HG02763 (cell line): ENCODE measurements at regions not wholly inside any gene's neighbourhood (a gene's known extent, or its start where the extent isn't known, plus 50 kb on each side); places are given as distances from the start of the nearest gene placed in this dataset.
A peak's percentile ranks its signal among the peaks of the same experiment; 100 is the strongest.
"Not testable (repeated sequence)": the region's sequence is repeated elsewhere in the genome, so short reads cannot be mapped to it uniquely, and the experiment has no call there.

ENCODE experiments used
- ATAC-seq: cut with Tn5 transposase; IDR thresholded peaks from one replicate; pipeline ENCODE4 v1.9.1; 2021; ENCODE audit warnings: mild to moderate bottlenecking, moderate library complexity; ENCODE audit not compliant: unreplicated experiment

GRCh38 chr2:111439237-111439636 lies 318.5 kb downstream of the BCL2L11 start:
- not testable (repeated sequence) for ATAC-seq

- ATAC-seq, result not testable (repeated sequence)
These were observed 320.9 kb downstream of the BCL2L11 start for GRCh38 chr2:111441614-111442013.

- ATAC-seq, result not testable (repeated sequence)
These were observed 322.2 kb downstream of the BCL2L11 start for GRCh38 chr2:111442767-111443454.

DNA sequence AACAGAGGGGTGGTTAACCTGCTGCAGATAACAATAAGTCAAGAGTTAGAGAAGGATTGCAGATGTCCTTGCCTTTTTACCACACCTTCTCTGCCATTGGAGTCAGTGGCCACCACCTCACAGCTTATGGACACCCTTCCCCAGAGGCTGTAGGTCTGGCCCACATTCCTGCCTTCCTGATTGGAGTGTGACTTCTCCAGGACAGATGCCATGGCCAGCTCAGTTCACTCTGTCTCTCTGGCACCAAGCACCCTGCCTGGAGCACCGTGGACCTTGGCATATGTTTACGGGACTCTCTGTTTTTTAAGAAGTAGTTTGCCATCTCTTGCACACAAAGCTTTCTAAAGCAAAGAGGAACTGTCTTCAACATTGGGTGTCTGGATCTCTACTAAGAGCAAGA lies 323.8 kb downstream of the BCL2L11 start:
- not testable (repeated sequence) for ATAC-seq

DNA sequence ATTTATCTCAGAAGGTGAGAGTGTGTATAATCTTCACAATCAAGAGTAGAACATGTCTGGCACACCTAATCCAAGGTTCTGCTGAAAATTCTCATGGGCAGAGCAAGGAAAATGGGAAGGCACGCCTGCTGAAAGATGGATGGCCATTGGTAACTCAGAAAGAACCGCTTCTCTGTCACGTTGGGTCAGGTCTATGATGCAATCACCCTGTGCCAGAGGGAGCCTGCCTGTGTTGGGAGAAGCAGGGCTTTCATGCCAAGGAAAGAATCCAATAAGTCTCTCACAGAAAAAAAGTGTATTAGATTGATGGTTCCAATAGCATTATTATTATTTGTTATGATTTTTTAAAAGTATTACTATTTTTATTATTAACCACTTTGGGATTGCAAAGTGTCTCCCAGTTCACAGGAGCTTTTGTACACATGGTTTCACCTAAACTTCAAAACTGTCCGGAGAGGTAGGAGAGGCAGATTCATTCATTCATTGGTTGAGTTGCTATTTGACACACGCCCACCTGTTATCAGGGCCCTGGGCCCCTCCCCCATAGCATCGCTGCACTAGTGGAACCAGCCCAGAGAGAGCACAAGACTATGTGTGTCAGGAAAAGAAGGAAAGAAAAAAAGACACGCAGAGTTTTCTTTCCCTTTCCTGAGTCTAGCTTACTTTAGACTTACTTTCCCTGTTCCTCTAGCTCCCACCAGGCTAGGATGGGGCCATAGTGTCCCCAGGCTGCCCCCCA lies 324.6 kb downstream of the BCL2L11 start:
- not testable (repeated sequence) for ATAC-seq

DNA sequence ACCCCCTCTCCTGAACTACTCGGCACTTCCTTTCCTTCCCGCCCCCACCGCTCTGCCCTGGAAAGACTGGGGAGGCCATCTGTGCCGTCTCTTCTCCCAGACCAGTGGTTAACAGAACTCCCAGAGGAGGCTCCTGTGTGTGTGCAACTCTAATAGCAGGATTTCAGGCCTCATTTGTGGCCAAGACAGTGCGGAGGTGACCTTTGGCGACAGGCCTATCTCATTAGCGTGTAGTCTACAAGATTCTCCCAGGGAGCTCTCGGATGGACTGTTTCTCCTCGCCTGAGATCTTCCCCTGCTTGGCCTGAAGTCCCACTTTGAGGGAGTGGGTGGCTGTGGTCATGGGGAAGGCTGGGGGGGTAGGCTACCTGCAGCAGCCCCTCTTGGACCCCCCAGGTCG lies 325.2 kb downstream of the BCL2L11 start:
- not testable (repeated sequence) for ATAC-seq

DNA sequence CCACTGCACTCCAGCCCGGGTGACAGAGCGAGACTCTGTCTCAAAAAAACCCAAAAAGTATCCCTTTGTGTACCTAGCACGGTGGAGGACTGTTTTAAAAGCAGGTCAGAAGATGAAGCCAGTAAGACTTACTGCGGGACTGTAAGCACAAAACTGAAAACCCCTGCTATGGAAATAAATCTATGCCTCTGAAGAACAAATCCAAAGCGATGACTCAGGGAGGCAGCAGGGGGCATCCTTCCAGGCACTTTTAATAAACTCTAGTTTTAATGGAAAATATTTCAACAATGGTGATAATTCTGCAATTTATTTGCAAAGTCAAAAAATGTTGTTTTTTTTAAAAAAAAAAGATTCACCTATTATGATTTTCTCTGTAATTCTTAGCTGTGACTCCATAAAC lies 326.8 kb downstream of the BCL2L11 start:
- ATAC-seq, result not testable (repeated sequence)

GRCh38 chr2:111448796-111449195 lies 328.1 kb downstream of the BCL2L11 start:
- not testable (repeated sequence) for ATAC-seq

GRCh38 chr2:111450526-111450925 lies 329.8 kb downstream of the BCL2L11 start:
- ATAC-seq, result not testable (repeated sequence)

DNA sequence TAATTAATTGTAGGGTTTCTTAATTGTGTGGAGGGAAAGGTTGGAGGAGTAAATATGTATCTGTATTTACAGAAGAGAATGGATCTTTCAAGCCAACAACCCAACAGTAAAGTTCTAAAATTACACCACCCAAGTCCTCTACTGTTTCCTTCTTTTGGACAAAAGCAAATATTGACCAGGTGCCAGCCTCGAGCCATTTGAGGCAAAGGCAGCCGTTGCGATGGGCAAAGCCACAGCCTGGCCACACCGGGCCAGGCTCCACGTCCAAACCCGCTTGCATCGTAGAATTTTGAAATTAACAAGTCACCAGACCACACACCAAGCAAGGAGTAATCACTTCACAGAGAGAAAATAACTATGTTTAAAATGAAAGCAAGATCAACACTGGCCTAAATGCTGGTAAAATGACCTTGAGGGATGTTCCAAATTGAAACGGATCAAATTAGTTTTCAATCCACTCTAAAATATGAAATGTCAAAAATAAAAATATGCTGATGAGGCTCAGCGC lies 331.0 kb downstream of the BCL2L11 start:
- peak; percentile 16 for ATAC-seq

GRCh38 chr2:111452208-111452607 lies 331.5 kb downstream of the BCL2L11 start:
- peak; percentile 74 for ATAC-seq

- ATAC-seq, result not testable (repeated sequence)
These were observed 332.6 kb downstream of the BCL2L11 start for GRCh38 chr2:111453308-111453707.

- not testable (repeated sequence) for ATAC-seq
These were observed 333.1 kb downstream of the BCL2L11 start for GRCh38 chr2:111453816-111454215.

- peak; percentile 75 for ATAC-seq
These were observed 333.7 kb downstream of the BCL2L11 start for GRCh38 chr2:111454404-111454803.

DNA sequence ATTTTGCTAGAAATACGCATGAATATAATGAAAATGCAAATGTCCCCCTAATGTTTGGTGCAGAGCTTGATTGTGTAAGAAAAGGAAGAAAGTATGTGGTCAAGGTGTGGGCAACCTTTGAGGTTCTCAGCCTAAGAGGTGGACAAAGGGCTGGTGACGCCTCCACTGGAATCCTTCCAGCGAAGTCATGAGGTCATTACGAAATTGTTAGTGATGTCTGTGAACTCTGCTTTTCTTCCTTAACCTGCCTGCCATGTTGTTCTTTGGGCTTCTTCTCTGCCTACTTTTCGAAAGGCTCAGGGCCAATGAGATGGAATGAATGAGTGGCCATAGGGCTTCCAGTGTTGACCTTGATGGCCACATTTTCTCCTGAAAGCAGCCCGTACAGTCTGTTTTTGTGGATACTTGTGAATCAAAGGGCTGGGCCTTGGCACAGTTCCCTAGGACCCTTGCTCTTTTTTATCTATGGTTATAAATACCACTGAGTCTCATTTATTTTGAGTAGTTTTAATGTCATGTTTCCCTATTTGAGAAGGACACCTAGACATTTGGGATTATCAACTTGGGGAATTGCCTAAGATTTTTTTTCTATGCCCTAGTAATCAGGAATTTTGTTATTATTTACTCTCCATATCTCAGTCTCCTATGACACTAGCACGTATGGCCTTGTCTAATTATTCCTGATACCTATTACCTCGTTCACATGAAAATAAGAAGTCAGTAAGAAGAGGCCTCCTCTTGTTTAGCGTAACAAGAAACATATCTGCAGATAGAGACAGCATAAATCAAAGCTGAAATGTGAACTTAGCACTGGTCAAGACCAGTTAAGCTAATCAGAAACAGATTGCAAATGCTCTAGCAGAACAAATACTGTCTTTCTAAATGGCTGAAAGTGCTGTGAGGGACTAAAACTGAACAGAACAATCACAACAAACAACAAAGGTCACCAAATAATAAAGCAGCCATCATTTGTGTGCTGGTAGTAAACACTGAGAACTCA lies 334.6 kb downstream of the BCL2L11 start:
- ATAC-seq, result not testable (repeated sequence)

DNA sequence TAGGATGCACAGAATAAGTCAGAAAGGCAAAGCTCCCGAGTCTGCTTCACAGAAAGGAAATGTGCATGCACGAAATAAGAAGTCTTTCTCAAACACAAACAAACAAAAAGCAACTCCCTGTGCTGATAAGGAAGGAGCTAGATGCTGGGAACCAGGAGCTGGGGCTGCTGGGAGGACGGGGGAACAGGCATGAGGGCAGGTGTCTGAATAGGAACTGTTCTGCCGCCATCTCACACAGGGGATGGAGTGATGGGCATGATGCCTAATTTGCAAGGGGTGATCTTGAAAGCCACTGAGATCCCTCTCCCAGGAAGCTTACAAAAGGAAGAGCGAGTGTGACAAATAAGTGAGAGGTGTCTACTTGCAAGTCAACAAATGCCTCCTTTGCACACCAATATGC lies 336.5 kb downstream of the BCL2L11 start:
- ATAC-seq, result not testable (repeated sequence)

GRCh38 chr2:111460901-111461300 lies 340.2 kb downstream of the BCL2L11 start:
- ATAC-seq, result not testable (repeated sequence)

GRCh38 chr2:111461831-111462230 lies 341.1 kb downstream of the BCL2L11 start:
- ATAC-seq, result not testable (repeated sequence)

DNA sequence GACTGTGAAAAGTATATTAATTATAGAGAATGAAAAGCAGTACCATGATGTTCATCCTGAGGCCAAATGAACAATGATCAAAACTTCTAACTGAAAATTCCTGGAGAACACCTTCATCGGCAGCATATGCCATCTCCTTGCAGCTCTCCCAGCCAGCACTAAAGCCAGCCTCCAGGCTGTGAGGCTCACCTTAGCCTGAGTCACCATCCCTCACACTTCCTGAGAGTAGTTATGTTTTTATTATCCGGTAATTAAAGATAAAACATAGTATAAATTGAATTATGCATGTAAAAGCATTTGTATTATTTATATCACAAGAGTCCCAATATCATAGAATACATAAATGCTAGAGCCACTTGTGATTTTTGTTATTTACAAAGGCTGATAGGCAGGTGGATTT lies 341.9 kb downstream of the BCL2L11 start:
- ATAC-seq, result not testable (repeated sequence)

GRCh38 chr2:111463238-111463848 lies 342.6 kb downstream of the BCL2L11 start:
- ATAC-seq, result not testable (repeated sequence)
